ENCODE measurements at regions not wholly inside any gene's neighbourhood (a gene's known extent, or its start where the extent isn't known, plus 50 kb on each side); places are given as distances from the start of the nearest gene placed in this dataset.

DNA sequence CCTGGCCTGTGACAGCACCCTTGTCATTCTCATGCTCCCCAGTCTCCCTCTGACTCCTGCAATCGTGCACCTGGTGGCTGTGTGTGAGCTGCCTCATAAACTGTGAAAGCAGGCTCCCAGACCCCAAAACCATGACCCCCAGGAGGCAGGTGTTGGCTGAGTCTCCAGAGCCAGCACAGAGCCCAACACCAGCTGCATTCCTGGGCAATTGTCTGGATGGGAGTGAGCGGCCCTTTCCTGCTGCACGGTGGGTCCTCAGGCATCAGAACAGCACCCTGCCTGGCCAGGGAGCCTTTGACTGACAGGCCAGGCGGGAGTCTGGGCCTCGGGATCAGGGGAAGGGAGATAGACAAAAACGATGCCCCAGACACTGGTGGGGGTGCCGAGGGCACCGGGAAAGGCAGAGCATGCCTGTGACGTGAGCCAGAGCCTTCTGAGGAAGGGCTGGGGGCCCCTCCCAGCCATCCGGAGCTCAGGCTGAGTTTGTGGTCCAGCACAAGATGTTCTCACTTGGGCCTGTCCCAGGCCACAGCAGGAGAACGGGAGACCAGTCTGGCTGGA, 135.1 kb upstream of the GPC1 start:
- DNase-seq = no peak

DNA sequence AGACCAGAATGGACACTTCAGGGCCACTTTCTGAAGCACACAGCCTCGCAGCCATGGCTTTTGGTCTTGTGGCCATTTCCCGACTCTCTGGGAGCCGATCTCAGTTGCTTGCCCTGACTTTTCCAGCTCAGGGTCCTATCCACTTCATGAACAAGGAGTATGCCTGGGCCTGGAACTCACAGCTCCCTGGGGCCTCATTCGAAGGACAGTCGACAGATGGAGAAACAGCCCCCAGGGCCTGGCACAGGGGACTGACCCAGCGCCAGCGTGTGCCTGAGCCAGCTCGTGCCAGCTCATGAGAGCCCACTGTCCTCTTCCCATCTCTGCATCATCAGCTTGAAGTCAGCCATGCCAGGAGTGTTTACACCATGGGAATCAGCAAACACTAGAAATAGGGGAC, 134.6 kb upstream of the GPC1 start:
- no peak for DNase-seq

DNA sequence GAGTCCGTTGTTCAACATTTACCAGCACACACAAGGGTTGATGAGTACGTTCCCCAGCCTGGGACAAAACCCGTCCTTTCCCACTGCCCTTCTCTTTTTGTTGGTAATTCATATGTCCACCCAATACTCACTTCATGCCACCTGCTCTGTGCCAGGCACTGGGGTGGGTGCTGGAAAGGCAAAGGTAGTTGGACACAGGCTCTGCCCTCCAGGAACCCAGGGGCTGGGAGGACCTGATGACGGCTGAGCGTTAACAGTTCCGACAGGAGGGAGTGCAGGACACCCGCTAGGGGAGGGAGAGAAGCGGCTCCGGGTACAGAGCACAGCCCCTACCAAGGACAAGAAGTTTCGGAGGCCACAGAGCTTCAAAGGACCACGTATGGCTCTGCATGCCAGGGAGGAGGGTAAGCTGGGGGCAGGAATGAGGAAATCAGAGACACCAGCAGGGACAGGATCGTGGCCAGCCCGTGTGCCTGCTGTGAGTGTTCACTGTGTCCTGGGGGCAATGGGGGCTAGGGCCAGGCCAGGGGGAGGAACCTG, 134.1 kb upstream of the GPC1 start:
- no peak for DNase-seq

DNA sequence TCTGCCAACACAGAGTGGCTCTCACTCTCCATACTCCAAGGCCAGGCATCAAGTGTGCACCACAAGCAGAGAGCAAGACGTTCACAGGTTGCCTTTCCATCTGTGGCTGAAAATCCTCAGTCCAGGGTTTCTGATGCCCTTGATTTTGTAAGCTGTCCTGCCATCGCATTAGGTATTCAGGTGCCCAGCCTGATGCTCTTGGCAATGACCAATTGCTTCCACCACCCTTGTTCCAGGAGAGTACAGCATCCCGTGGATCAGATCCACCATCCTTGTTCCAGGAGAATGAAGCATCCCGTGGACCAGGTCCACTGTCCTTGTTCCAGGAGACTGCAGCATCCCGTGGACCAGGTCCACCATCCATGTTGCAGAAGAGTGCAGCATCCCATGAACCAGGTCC, 133.4 kb upstream of the GPC1 start:
- DNase-seq = no peak

DNA sequence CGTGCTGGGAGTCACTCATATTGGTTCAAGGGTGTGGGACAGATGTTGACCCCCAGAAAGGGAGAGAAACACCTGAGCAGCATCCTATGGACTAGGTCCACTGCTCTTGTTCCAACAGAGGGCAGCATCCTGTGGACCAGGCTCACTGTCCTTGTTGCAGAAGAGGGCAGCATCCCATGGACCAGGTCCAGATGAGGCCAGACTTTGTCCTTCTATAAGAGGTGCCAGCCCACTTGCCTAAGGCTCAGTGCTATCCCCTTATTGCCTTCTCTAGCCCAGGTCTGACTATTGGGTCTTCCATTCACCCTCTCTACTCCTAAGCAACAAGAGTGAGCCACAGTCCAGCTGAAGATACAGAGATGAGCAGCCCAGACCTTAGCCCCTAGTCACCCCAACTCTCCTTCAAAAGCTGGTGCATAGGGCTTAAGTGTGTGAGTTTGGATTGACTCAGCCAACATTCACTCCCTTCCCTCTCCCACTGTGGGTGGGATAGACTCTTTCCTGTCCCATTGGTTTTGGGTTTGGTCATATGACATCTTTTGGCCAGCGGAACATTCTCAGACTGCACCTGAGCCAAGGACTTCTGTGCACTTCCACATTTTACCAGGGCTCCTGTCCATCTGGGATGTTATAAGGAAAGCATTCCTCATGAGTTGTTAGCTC, 132.4 kb upstream of the GPC1 start:
- DNase-seq = no peak

DNA sequence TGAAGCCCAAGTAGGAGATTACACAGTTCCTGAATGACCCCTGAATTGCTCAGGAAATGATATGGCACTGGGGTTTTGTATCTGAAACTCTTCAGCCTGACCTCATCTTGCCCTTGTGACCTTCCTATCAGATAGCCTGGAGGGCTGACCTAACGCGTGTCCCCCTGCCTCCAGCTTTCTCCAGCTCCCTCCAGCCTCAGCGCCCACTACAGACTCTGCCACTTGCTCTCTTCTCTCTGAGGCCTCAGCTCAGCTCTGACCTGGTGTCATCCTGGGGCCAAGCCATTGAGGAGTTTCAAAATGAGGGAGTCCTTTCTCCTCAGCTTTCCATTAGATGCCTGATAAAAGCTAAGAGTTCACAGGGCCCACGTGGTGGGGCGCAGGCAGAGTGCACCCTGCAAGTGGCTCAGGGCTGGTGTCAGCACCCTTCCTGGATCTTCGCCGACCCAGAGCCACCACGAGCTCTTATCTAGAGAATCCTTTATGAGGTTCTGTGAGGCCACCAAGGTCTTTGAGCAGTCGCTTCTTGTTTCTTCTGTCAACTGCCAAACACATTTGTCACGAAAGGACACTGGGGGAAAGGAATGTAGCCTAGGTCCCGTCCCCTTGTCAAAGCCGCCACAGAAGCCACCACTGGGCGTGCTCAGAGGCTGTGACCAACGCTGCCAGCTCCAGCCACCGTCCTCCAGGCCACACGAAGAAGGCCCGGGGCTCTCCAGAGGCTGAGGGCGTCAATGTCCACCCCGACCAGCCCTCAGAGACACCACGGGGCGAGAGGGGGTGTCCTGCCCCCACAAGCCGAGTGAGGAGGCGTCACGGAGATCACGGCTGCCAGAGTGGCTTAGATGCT, 131.3 kb upstream of the GPC1 start:
- no peak for DNase-seq

DNA sequence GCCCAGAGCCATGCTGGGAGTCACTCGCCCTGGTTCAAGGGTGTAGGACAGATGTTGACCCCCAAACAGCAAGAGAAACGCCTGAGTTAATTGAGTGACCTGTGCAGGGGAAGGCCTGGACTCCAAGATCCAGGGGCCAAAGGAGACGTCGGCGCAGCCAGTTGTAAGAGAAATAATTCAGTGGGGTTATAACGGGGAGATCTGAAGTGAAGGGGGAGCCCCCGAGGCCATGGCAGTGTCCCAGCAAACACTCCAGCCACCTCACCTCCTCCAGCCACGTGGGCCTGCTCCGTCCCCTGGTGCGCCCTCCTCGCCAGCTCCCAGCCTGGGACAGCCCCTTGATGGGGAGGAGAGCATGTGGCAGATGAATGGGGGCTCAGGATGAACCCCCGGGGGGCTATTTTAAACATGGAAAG, 130.7 kb upstream of the GPC1 start:
- DNase-seq = no peak

DNA sequence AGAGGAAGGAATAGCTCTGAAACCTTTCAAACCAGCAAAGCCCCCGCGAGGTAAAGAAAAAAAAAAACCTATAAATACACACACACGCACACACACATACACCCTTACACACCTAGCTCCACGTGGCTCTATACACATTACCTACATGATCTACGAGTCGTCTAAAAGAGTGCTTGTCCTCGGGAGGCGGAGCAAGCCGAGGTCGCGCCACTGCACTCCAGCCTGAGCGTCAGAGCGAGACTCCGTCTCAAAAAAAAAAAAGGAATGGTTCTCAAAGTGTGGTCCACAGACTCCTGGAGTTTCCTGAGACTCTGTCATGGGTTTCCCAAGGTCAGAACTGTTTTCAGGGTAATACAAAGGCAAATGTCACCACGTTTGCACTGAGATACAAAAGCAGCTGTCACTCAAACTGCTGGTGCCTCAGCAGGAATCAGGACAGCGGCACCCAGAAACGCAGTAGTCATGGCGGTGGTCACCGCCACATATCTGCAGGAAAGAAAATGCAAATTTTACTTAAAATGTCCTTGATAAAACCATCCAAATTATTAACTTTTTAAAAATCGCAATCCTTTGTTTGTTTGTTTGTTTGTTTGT, 130.0 kb upstream of the GPC1 start:
- no peak for DNase-seq

DNA sequence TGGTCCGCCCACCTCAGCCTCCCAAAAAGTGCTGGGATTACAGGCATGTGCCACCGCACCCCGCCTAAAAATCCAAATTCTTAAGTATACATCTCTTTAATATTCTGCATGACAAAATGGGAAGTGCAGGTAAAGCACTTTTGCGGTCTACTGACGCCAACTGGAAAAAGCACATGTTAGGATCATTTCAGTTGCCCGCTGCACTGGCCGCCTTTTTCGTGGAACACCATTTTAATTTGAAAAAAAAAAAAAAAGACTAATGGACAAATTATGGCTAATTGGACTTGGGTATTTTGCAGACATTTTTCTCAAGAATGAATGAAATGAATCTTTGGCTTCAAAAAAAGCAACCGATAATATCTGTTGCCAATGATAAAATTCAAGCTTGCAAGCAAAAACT, 129.3 kb upstream of the GPC1 start:
- DNase-seq = no peak

DNA sequence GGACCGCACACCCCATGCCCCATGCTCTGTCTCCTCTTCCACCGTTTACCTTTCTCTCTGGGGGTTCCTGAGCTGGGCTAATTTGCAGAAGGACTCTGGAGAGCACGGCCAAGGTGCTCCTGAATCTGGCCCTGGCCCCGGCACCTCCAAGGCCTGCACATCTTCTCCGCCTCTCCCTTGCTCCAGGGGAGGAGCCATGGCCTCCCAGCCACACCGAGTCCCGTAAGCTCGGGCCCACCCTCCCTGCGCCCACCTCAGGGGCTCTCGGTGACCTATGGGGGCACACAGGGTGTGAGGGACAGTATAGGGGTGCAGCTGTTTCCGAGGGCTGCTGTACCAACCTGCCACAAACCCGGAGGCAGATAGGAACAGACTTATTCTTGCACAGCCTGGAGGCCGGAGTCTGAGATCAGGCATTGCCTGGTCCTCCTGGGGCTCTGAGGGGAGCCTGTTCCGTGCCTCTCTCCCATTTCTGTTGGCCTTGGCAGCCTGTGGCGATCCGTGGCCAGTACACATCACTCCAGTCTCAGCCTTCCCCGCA, 127.3 kb upstream of the GPC1 start:
- DNase-seq = no peak

DNA sequence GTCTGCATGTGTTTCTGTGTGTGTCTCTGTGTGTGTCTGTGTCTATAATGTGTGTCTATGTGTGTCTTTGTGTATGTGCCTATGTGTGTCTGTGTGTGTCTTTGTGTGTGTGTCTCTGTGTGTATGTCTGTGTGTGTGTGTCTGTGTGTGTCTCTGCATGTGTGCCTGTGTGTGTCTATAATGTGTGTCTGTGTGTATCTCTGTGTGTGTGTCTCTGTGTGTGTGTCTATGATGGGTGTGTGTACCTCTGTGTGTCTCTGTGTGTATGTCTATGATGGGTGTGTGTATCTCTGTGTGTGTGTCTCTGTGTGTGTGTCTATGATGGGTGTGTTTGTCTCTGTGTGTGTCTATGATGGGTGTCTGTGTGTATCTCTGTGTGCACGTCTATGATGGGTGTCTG, 126.2 kb upstream of the GPC1 start:
- DNase-seq = no peak

DNA sequence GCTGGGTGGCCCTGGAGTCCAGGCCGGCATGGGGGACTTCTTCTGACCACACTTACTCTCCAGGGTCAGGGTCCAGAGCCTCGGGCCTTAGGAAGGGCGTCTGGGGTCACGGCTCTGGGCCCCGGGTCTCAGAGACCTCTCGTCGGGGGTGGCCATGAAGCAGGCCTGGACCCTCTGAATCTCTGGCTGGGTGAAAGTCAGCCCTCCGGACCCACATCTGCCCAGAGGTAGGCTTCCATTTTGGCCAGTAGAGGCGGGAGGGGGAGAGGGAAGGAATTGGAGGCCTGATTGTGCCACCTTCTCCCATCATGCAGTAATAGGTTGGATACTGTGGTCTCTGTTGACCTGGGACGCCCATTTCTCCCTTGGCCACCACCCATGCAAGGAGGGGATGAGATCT, 125.3 kb upstream of the GPC1 start:
- DNase-seq = no peak

DNA sequence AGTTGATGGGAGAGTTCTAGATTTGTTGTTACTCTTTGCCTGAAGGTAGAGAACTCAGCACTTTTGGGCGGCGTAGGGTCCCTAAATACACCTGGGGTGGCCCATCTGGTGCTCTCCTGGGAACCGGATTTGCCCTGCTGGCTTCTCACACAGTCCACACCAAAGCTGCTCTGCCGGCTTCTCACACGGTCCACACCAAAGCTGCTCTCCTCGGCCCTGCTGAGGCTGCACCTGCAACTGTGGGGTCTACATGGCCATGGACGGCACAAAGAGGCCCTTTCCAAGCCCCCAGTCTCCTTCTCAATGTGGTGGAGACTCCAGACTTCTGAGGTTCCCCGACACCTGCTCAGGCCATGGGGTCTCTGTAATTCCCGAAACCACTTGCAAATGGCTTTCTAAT, 124.8 kb upstream of the GPC1 start:
- no peak for DNase-seq

DNA sequence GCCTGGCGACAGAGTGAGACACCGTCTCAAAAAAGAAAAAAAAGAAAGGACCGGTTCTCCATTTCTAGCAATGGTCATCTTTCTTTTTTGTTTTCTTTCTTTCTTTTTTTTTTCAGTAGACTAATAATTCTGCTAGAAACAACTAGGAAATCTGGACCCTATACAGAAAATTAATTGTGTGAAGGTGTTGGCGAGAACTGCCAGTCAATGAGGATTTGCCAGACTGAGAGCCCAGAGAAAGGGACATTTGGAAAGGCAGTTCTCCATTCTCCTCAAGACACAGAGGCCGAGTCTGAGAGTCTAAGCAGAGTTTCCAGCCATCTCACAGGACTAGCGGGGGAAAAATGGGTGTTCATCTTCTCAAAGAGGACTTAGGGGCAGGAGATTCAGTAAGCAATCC, 123.6 kb upstream of the GPC1 start:
- no peak for DNase-seq

DNA sequence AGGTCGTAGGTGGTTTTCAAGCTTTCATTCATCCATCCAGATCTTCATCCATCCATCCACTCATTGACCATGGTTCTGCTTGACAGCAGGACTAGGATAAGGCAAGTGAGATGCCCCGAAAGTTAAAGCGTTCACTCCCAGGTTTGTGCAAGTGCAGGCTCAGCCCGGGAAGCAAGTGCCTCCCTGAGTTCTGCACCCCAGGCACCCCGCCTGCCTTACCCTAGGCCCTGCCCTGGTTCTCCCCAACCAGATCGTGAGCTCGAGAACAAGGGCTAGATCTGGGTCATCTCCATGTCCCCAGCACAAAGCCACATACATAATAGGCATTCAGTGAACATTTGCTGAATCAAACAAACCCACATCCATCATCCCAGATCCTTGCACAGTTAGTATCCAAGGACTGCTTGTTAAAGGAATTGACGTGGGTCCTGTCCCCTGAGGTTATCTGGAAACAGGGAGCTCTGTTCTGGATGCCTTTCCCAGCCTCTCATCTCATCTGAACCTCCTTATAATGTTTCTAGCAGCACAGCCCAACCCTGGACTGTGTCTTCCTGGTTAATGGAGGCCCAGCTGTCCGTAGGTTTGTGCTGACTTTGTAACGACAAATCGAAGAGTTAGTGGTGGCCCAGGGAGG, 116.1 kb upstream of the GPC1 start:
- no peak for DNase-seq

DNA sequence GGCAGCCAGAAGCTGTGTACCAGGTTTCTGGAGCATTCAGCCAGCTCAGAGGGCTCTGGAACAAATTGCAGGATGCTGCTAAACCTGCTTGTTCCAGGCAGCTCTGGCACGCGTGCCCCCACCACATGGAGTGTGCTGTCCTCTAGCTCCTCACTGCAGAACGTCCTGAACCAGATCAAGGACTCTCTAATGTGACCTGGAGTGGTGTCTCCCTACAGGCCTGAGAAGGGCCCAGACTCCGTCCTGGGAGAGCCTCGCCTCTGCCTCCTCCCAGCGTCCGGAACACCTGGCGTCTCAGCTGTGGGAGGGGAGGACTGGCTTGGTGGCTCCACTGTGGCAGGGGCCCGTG, 115.6 kb upstream of the GPC1 start:
- no peak for DNase-seq

DNA sequence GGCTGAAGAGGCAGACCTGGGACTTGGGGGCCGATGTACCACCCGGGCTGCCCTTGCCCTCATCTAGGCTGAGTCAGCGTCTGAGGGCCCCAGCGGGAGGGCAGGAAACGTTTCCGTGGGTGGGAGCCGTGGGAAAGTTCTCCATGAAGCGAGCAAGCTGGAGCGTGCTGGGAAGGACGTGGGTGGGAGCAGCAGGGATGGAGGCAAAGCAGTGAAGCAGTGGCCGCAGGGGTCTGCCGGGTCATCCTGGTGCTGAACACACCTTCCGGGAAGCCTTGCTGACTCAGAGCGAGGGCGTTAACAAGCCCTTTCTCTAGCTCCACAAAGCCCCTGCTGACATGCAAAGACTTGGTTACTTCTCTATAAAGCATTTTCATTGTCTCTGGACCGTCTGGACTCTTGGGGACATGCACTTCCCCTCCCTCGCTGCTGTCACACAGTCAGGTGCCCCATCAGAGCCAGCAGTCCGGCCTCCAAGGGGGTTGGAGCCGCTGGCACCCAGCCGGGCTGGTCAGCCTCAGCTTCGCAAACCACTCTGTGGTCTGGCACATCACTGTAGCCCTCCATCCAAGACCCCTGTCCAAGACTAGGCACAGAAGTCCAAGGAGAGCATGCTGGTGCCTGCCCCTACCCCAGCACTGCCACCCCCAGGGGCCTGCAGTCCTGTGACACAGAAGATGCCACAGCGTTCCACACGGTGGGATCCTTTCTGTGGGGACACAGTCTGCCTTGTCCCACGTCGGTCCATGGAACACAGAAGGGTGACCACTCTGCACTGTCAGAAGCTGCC, 115.1 kb upstream of the GPC1 start:
- no peak for DNase-seq

DNA sequence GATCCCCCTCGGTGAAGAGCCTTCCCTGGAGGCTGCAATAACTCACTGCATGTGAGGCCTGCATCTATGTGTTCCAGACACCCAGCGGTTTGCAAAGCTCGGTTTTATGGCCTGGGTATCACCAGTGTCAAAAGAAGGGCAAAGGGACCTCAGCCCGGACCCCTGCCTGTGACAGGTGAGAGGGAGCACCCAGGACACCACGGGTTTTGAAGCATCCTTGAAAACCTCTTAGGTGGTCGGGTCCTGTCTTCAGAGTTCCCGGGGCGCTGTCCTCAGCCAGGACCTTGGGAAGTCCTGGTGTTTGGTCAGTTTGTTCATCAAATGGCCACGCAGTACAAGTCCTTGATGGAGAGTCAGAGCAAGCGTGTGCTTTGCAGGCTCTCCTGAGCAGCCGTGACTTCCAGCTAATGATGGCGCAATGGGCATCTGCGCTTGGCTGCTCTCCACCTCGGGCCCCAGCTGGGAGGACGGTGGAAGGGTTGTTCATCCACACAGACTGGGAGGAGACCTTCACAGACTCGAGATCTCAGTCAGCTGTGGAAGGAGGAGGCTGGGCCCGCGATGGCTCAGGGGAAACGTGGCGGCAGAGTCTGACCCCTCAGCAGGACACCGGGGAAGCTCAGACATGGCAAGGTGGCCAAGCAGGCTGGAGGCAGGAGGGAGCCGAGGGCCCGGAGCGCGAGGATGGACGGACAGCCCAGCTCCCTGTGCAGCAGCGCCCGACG, 113.1 kb upstream of the GPC1 start:
- no peak for DNase-seq

DNA sequence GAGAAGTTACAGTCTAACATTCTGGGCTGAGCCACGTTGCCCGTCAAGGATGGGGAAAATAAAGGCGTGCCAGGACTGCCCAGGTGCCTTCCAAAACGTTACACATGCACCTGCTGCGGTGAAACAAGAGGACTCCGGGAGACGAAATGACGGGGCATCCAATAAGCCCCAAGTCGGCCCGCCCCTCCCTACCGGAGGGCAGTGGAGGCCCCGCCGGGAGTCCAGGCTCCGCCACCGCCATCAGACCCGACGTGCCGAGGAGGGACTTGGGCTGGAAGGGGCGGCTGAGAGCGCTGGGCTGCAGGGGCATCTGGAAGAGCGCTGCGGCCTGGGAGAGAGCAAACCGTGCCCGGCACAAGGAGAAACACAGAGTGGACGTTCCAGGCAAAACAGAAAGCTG, 112.5 kb upstream of the GPC1 start:
- DNase-seq = no peak

DNA sequence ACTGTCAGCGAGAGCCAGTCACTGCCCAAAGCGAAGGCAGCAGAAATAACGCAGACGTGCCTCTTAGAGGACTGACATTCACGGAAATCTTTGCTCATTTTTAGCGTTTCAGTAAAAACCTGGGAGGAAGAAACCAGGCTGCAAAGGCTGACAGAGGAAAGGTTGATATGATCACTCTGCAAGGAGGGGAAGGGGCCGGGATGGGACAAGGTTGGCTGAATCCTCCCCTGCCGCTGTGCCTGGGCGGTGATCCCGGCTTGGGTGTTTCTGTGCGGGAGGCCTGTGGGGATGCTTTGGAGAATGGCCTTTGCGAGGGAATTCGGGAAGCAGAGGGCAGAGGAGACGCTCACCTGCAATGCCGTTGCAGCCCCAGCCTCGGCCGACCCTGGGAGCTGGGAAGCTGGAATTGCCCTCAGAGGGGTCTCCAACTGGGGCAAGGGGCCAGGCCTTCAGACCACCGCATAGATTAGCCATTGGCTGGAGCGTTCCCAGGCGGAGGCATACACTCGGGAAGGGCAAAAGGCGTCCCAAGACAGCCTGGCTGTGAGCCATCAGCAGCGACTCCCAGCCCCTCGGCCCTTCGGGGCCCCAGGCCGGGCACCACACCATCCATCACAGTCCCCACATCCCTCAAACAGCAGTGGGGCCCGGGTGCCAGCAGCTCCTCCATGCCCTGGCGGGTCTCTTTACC, 111.7 kb upstream of the GPC1 start:
- DNase-seq = no peak

Data from NCI-H526 (cell line).